ENCODE measurements at regions not wholly inside any gene's neighbourhood (a gene's known extent, or its start where the extent isn't known, plus 50 kb on each side); places are given as distances from the start of the nearest gene placed in this dataset.

DNA sequence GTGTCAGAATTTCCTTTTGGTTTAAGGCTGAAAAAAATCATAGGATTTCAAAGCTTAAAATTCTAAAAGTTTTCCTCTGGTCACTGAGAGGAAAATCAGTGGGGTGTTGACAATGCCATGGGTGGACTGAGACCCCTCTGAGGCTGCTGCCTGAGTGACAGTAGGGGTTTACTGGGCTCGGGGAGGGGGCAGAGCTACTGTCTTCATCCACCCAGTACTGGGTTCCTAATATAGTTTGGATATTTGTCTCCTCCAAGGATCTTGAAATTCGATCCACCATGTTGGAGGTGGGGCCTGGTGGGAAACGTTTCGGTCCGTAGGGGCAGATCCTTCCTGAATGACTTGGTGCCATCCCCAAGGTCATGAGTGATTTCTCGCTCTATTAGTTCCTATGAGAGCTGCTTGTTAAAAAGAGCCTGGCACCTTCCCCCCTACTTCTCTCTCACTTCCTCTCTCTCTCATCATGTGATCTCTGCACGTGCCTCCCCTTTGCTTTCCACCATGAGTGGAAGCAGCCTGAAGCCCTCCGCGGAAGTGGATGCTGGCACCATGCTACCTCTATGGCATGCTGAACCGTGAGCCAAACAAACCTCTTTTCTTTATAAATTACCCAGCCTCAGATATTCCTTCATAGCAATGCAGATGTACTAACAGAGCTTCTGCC lies 72.3 kb downstream of the MAP10 start:
- CTCF ChIA-PET: interaction anchor here (1.1 kb wide), 1 partner anchor 75 kb away, joined by 5 read pairs; no protein-coding TSS in a partner anchor
- 70% methylated on average over 10 of the region's 10 CpGs for WGBS (ENCODE audit: low lambda C conversion rate)

DNA sequence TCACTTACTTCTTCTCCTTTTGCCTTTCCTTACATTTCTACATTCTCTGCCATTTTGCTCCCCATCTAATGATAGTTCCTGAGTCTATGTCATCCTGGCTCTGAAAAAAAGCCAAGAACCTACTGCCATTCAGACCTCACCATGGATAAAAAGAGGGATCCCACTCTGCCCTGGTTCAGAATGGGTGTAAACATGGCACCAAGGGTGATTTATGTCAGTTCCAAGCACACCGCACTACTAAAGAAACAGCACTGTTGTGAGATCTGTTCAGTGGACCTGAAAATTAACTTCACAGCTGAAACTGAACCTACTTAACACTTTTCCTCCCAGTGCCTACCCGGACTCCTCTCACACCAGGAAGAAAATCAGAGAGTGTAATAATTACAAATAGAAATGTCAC lies 72.3 kb upstream of the NTPCR start:
- no peaks in the 10 kb centered on the region for H3K36me3 ChIP-seq (replicated peaks in 1 of 2; ENCODE audit: control insufficient read depth in 1 of 2, insufficient read depth in 2 of 2, low read length in 1 of 2)
- H3K9me3 ChIP-seq: no peaks in the 10 kb centered on the region
- CTCF ChIA-PET: interaction anchor here (1.1 kb wide), 1 partner anchor 75 kb away, joined by 5 read pairs; no protein-coding TSS in a partner anchor
- no peak overlapping the region for H3K9ac ChIP-seq
- H3K27ac ChIP-seq (ENCODE audit: low read depth in 2 of 2, low read length in 1 of 2): no peak overlapping the region
- no peaks in the 10 kb centered on the region for H3K9me2 ChIP-seq
- H3K79me2 ChIP-seq (ENCODE audit: insufficient read depth): no peaks in the 10 kb centered on the region
- no peak overlapping the region for H3K4me3 ChIP-seq (ENCODE audit: low read depth in 2 of 2, low read length in 1 of 2)
- H3K27me3 ChIP-seq (ENCODE audit: insufficient read depth): no peaks in the 10 kb centered on the region; the same call in 1 of the 2 replicates
- H3K4me1 ChIP-seq (ENCODE audit: control insufficient read depth in 1 of 2, insufficient read depth in 2 of 2, low read depth in 1 of 2, low read length in 1 of 2): peaks cover 0 to 9% of the 10 kb centered on the region in 2 experiments; a peak in 2 of 4 replicates
- 61% methylated on average over 2 of the region's 2 CpGs for WGBS (ENCODE audit: low lambda C conversion rate)
- POLR2A ChIA-PET: no interaction called here
- DNase-seq: no peak
- H3F3A ChIP-seq (replicated peaks; ENCODE audit: insufficient read depth): no peaks in the 10 kb centered on the region
- no peak overlapping the region for H3K4me2 ChIP-seq
- no peak overlapping the region for H2AFZ ChIP-seq (ENCODE audit: low read depth)
- no peaks in the 10 kb centered on the region for H4K20me1 ChIP-seq (ENCODE audit: insufficient read depth)
- TF ChIP-seq, protein P1, sequence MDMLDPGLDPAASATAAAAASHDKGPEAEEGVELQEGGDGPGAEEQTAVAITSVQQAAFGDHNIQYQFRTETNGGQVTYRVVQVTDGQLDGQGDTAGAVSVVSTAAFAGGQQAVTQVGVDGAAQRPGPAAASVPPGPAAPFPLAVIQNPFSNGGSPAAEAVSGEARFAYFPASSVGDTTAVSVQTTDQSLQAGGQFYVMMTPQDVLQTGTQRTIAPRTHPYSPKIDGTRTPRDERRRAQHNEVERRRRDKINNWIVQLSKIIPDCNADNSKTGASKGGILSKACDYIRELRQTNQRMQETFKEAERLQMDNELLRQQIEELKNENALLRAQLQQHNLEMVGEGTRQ (IDR thresholded peaks at IDR 0.05; ENCODE audit: borderline replicate concordance, low read depth, low read length): no peak
- TF ChIP-seq JUND (IDR thresholded peaks at IDR 0.05) (no peak), RCOR1 (IDR thresholded peaks at IDR 0.05; ENCODE audit: low read length) (no peak), CHD2 (IDR thresholded peaks at IDR 0.05; ENCODE audit: low read length, partially characterized antibody) (no peak), SMC3 (IDR thresholded peaks at IDR 0.05; ENCODE audit: low read depth, low read length) (no peak), NFIC (IDR thresholded peaks at IDR 0.05; ENCODE audit: borderline replicate concordance) (no peak), RXRA (IDR thresholded peaks at IDR 0.05; ENCODE audit: borderline replicate concordance, low read depth) (no peak), NRF1 (IDR thresholded peaks at IDR 0.05; ENCODE audit: low read depth, low read length) (no peak), RAD21 (IDR thresholded peaks at IDR 0.05; ENCODE audit: low read length) (no peak)
- TF ChIP-seq, protein P2, sequence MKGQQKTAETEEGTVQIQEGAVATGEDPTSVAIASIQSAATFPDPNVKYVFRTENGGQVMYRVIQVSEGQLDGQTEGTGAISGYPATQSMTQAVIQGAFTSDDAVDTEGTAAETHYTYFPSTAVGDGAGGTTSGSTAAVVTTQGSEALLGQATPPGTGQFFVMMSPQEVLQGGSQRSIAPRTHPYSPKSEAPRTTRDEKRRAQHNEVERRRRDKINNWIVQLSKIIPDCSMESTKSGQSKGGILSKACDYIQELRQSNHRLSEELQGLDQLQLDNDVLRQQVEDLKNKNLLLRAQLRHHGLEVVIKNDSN (IDR thresholded peaks at IDR 0.05; ENCODE audit: borderline replicate concordance, low read depth): no peak
- TF ChIP-seq, protein P3, sequence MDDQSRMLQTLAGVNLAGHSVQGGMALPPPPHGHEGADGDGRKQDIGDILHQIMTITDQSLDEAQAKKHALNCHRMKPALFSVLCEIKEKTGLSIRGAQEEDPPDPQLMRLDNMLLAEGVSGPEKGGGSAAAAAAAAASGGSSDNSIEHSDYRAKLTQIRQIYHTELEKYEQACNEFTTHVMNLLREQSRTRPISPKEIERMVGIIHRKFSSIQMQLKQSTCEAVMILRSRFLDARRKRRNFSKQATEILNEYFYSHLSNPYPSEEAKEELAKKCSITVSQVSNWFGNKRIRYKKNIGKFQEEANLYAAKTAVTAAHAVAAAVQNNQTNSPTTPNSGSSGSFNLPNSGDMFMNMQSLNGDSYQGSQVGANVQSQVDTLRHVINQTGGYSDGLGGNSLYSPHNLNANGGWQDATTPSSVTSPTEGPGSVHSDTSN (IDR thresholded peaks at IDR 0.05): no peak
- TF ChIP-seq, protein P4, sequence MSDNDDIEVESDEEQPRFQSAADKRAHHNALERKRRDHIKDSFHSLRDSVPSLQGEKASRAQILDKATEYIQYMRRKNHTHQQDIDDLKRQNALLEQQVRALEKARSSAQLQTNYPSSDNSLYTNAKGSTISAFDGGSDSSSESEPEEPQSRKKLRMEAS (IDR thresholded peaks at IDR 0.05; ENCODE audit: low read depth): no peak

More for the DNA sequence above, 72.3 kb downstream of the MAP10 start:
- no peak for DNase-seq
- Histone ChIP-seq H3K36me3 (replicated peaks in 1 of 2; ENCODE audit: control insufficient read depth in 1 of 2, insufficient read depth in 2 of 2, low read length in 1 of 2) (no peaks in the 10 kb centered on the region), H3K9ac (no peak overlapping the region), H3K4me3 (ENCODE audit: low read depth in 2 of 2, low read length in 1 of 2) (no peak overlapping the region), H3K4me2 (no peak overlapping the region), H3K27ac (ENCODE audit: low read depth in 2 of 2, low read length in 1 of 2) (no peak overlapping the region), H3K79me2 (ENCODE audit: insufficient read depth) (no peaks in the 10 kb centered on the region), H3K27me3 (ENCODE audit: insufficient read depth) (no peaks in the 10 kb centered on the region; the same call in 1 of the 2 replicates), H3K9me3 (no peaks in the 10 kb centered on the region), H2AFZ (ENCODE audit: low read depth) (no peak overlapping the region), H4K20me1 (ENCODE audit: insufficient read depth) (no peaks in the 10 kb centered on the region), H3F3A (replicated peaks; ENCODE audit: insufficient read depth) (no peaks in the 10 kb centered on the region), H3K9me2 (no peaks in the 10 kb centered on the region), H3K4me1 (ENCODE audit: control insufficient read depth in 1 of 2, insufficient read depth in 2 of 2, low read depth in 1 of 2, low read length in 1 of 2) (peaks cover 0 to 12% of the 10 kb centered on the region in 2 experiments; a peak in 2 of 4 replicates)
- POLR2A ChIA-PET: interaction anchor here (0.7 kb wide), 1 partner anchor 21 kb away, joined by 3 read pairs; no protein-coding TSS in a partner anchor
- TF ChIP-seq TAF1 (IDR thresholded peaks at IDR 0.05; ENCODE audit: borderline replicate concordance, low read depth, low read length) (no peak), GATA2 (CRISPR knock-in tag; IDR thresholded peaks at IDR 0.05) (no peak), RAD21 (IDR thresholded peaks at IDR 0.05; ENCODE audit: low read length) (no peak)

Measured in SK-N-SH (cell line).